ENCODE measurements at regions not wholly inside any gene's neighbourhood (a gene's known extent, or its start where the extent isn't known, plus 50 kb on each side); places are given as distances from the start of the nearest gene placed in this dataset.

- DNase-seq, result no peak
Observed at GRCh38 chr2:62595474-62595873, 89.5 kb upstream of the TMEM17 start.

GRCh38 chr2:62593825-62594224 lies 87.8 kb upstream of the TMEM17 start:
- no peak for DNase-seq

- no peak for DNase-seq
Observed at GRCh38 chr2:62591491-62591890, 85.5 kb upstream of the TMEM17 start.

GRCh38 chr2:62589691-62590356 lies 83.8 kb upstream of the TMEM17 start:
- DNase-seq, result no peak

- no peak for DNase-seq
Observed at GRCh38 chr2:62587592-62587991, 81.6 kb upstream of the TMEM17 start.

GRCh38 chr2:62586981-62587380 lies 81.0 kb upstream of the TMEM17 start:
- DNase-seq, result no peak

GRCh38 chr2:62578803-62579640 lies 73.0 kb upstream of the TMEM17 start:
- DNase-seq, result no peak

GRCh38 chr2:62577994-62578781 lies 72.2 kb upstream of the TMEM17 start:
- DNase-seq, result no peak

GRCh38 chr2:62576276-62576939 lies 70.4 kb upstream of the TMEM17 start:
- no peak for DNase-seq

- no peak for DNase-seq
Observed at GRCh38 chr2:62573936-62574335, 67.9 kb upstream of the TMEM17 start.

- no peak for DNase-seq
Observed at GRCh38 chr2:62573137-62573731, 67.2 kb upstream of the TMEM17 start.

- no peak for DNase-seq
Observed at GRCh38 chr2:62570861-62571698, 65.1 kb upstream of the TMEM17 start.

- DNase-seq, result no peak
Observed at GRCh38 chr2:62569907-62570841, 64.2 kb upstream of the TMEM17 start.

- DNase-seq, result no peak
Observed at GRCh38 chr2:62568983-62569837, 63.2 kb upstream of the TMEM17 start.

GRCh38 chr2:62568074-62568473 lies 62.1 kb upstream of the TMEM17 start:
- DNase-seq, result no peak

- no peak for DNase-seq
Observed at GRCh38 chr2:62567669-62568068, 61.7 kb upstream of the TMEM17 start.

- no peak for DNase-seq
Observed at GRCh38 chr2:62566847-62567246, 60.9 kb upstream of the TMEM17 start.

GRCh38 chr2:62565309-62565908 lies 59.4 kb upstream of the TMEM17 start:
- no peak for DNase-seq
